OCI-LY1 (cell line): ENCODE measurements at regions not wholly inside any gene's neighbourhood (a gene's known extent, or its start where the extent isn't known, plus 50 kb on each side); places are given as distances from the start of the nearest gene placed in this dataset.
"Not testable (repeated sequence)": the region's sequence is repeated elsewhere in the genome, so short reads cannot be mapped to it uniquely, and the experiment has no call there.

Source experiments
- H2AFZ ChIP-seq: fragments of 200-600 bp; sonication (generic), shearing (Covaris generic); 2 replicates; pipeline ENCODE4 v1.6.0; 2014; ENCODE audit warnings: antibody characterized with exemption, mild to moderate bottlenecking, low read length
- H3F3A ChIP-seq: fragments of 200-600 bp; sonication (generic), shearing (Covaris generic); 2 replicates; pipeline ENCODE4 v1.6.0; 2014; ENCODE audit warnings: mild to moderate bottlenecking, antibody characterized with exemption, low read length, moderate library complexity; ENCODE audit not compliant: insufficient read depth
- H3K27ac ChIP-seq: fragments of 200-600 bp; sonication (generic); 2 replicates; pipeline ENCODE4 v1.5.1; 2014; ENCODE audit warnings: low read length, mixed run types, mild to moderate bottlenecking, low read depth; ENCODE audit not compliant: poor library complexity, severe bottlenecking
- H3K27me3 ChIP-seq: fragments of 200-600 bp; sonication (generic); 2 replicates; pipeline ENCODE4 v1.6.0; 2014; ENCODE audit warnings: antibody characterized with exemption, mild to moderate bottlenecking, low read length, moderate library complexity; ENCODE audit not compliant: insufficient read depth
- H3K36me3 ChIP-seq: fragments of 200-600 bp; sonication (generic); 2 replicates; pipeline ENCODE4 v1.6.1; 2014; ENCODE audit warnings: mild to moderate bottlenecking, antibody characterized with exemption, low read length, moderate library complexity, mixed read lengths; ENCODE audit not compliant: insufficient read depth
- H3K4me1 ChIP-seq: fragments of 200-600 bp; sonication (generic); 2 replicates; pipeline ENCODE4 v1.5.1; 2014; ENCODE audit warnings: mild to moderate bottlenecking, low read length, moderate library complexity; ENCODE audit not compliant: insufficient read depth, severe bottlenecking
- H3K4me2 ChIP-seq: fragments of 200-600 bp; sonication (generic), shearing (Covaris generic); 2 replicates; pipeline ENCODE4 v1.6.1; 2014; ENCODE audit warnings: low read length
- H3K4me3 ChIP-seq: fragments of 200-600 bp; sonication (generic); 2 replicates; pipeline ENCODE4 v1.5.1; 2014; ENCODE audit warnings: low read length, low read depth, mild to moderate bottlenecking, mixed read lengths; ENCODE audit not compliant: poor library complexity, severe bottlenecking
- H3K79me2 ChIP-seq: fragments of 200-600 bp; shearing (Covaris generic); 2 replicates; pipeline ENCODE4 v1.6.1; 2016; ENCODE audit warnings: mixed run types, low read length, mixed read lengths; ENCODE audit not compliant: insufficient read depth
- H3K9ac ChIP-seq: fragments of 200-600 bp; sonication (generic), shearing (Covaris generic); 2 replicates; pipeline ENCODE4 v1.6.1; 2014; ENCODE audit warnings: mild to moderate bottlenecking, low read length, mixed read lengths
- H3K9me2 ChIP-seq: fragments of 200-600 bp; sonication (generic), shearing (Covaris generic); 2 replicates; pipeline ENCODE4 v1.6.1; 2014; ENCODE audit warnings: low read depth, mild to moderate bottlenecking, low read length, mixed read lengths
- H3K9me3 ChIP-seq: fragments of 200-600 bp; shearing (Covaris generic); 2 replicates; pipeline ENCODE4 v1.6.1; 2014; ENCODE audit warnings: low read length, mixed read lengths
- H4K20me1 ChIP-seq: fragments of 200-600 bp; sonication (generic), shearing (Covaris generic); 2 replicates; pipeline ENCODE4 v1.6.0; 2016; ENCODE audit warnings: mild to moderate bottlenecking, low read length; ENCODE audit not compliant: insufficient read depth
- EZH2 ChIP-seq: fragments of 200-600 bp; sonication (generic), shearing (Covaris generic); IDR thresholded peaks from 2 replicates; pipeline ENCODE4 v1.8.0; 2017; ENCODE audit warnings: borderline replicate concordance, mixed run types, mild to moderate bottlenecking, antibody characterized with exemption, low read length, moderate library complexity, mixed read lengths
- TF ChIP-seq, protein P1 (sequence below): fragments of 200-600 bp; sonication (generic), shearing (Covaris generic); IDR thresholded peaks from 2 replicates; pipeline ENCODE4 v1.5.1; 2017; ENCODE audit warnings: mild to moderate bottlenecking, antibody characterized with exemption, low read length, moderate library complexity, mixed read lengths

DNA sequence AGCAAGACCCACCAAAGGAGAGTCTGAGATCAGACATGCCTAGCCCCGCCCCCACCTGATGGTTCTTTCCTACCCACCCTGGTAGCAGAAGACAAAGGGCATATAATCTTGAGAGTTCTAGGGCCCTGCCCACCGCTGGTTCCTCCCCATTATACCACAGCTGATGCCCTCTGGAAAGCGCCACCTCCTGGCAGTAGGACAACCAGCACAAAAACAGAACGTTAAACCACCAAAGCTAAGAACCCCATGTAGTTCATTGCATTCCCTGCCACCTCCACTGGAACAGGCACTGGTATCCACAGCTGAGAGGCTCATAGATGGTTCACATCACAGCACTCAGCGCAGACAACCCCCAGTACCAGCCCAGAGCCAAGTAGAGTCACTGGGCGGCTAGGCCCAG, 81.2 kb upstream of the TRPC7 start:
- no peak overlapping the region for H2AFZ ChIP-seq
- H3K36me3 ChIP-seq, result no peaks in the 10 kb centered on the region
- H3K27ac ChIP-seq, result no peak overlapping the region
- no peaks in the 10 kb centered on the region for H3K27me3 ChIP-seq
- TF ChIP-seq, protein P1, sequence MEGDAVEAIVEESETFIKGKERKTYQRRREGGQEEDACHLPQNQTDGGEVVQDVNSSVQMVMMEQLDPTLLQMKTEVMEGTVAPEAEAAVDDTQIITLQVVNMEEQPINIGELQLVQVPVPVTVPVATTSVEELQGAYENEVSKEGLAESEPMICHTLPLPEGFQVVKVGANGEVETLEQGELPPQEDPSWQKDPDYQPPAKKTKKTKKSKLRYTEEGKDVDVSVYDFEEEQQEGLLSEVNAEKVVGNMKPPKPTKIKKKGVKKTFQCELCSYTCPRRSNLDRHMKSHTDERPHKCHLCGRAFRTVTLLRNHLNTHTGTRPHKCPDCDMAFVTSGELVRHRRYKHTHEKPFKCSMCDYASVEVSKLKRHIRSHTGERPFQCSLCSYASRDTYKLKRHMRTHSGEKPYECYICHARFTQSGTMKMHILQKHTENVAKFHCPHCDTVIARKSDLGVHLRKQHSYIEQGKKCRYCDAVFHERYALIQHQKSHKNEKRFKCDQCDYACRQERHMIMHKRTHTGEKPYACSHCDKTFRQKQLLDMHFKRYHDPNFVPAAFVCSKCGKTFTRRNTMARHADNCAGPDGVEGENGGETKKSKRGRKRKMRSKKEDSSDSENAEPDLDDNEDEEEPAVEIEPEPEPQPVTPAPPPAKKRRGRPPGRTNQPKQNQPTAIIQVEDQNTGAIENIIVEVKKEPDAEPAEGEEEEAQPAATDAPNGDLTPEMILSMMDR, result peak; percentile 42
- no peak for TF ChIP-seq EZH2
- no peak overlapping the region for H3K4me2 ChIP-seq
- no peaks in the 10 kb centered on the region for H3K79me2 ChIP-seq
- no peaks in the 10 kb centered on the region for H3K9me2 ChIP-seq
- H3K4me1 ChIP-seq, result no peaks in the 10 kb centered on the region
- H3K9me3 ChIP-seq, result no peaks in the 10 kb centered on the region
- H3K9ac ChIP-seq, result no peak overlapping the region
- H3F3A ChIP-seq, result no peaks in the 10 kb centered on the region
- no peaks in the 10 kb centered on the region; the same call in 1 of the 2 replicates for H4K20me1 ChIP-seq
- no peak overlapping the region for H3K4me3 ChIP-seq

DNA sequence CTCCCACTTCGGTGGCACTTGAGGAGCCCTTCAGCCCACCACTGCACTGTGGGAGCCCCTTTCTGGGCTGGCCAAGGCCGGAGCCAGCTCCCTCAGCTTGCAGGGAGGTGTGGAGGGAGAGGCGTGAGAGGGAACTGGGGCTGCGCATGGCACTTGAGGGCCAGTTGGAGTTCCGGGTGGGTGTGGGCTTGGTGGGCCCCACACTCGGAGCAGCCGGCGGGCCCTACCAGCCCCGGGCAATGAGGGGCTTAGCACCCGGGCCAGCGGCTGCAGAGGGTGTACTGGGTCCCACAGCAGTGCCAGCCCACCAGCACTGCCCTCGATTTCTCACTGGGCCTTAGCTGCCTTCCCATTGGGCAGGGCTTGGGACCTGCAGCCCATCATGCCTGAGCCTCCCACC, 78.8 kb upstream of the TRPC7 start:
- H3K27me3 ChIP-seq, H3K4me1 ChIP-seq, H3K4me3 ChIP-seq, H2AFZ ChIP-seq, H3K79me2 ChIP-seq, H3K4me2 ChIP-seq, H3K36me3 ChIP-seq, H3K9me3 ChIP-seq, H3K27ac ChIP-seq, H3F3A ChIP-seq, H4K20me1 ChIP-seq, H3K9me2 ChIP-seq, H3K9ac ChIP-seq: not testable (repeated sequence)

DNA sequence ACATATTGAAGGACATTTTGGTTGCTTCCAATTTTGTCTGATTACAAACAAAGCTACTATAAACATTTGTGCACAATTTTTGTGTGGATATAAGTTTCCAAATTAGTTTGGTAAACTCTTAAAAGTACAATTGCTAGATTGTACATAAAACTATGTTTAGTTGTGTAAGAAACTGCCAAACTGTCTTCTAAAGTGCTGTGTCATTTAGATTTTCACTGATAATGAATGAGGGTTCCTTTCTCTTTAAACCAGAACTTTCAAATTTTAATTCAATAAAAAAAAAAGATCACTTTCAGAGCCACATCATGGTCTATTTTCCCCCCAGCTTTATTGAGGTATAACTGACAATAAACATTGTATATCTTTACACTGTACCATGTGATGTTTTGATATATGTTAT, 74.0 kb upstream of the TRPC7 start:
- Histone ChIP-seq H3K4me3 (no peak overlapping the region), H3K9ac (no peak overlapping the region), H3K9me2 (no peaks in the 10 kb centered on the region), H2AFZ (no peak overlapping the region), H3K36me3 (no peaks in the 10 kb centered on the region), H3K9me3 (no peaks in the 10 kb centered on the region), H3K4me1 (no peaks in the 10 kb centered on the region), H3K27ac (no peak overlapping the region), H3F3A (no peaks in the 10 kb centered on the region), H3K79me2 (no peaks in the 10 kb centered on the region), H3K27me3 (no peaks in the 10 kb centered on the region; the same call in 1 of the 2 replicates), H4K20me1 (no peaks in the 10 kb centered on the region; the same call in 1 of the 2 replicates), H3K4me2 (no peak overlapping the region)
- TF ChIP-seq, protein P1, result no peak

DNA sequence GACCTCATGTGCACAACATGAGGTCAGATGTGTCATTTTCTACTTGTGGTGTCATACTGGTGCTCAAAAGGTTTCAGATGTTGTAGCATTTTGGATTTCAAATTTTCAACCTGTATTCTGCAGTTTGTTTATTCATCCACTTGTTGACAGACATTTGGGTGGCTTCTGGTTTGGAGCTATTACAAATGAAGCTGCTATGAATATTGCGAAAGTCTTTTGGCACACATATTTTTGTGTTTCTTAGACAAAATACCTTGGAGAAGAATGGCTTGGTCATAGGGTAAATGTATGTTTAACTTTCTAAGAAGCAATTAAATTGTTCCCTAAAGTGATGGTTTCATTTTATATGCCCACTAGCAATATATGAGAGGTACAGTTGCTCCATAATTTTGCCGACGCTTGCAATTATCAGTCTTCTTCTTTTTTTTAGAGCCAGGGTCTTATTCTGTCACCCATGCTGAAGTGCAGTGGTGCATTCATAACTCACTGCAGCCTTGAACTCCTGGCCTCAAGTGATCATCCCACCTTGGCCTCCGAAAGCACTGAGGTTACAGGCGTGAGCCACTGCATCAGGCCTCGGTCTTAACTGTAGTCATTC, 70.7 kb upstream of the TRPC7 start:
- Histone ChIP-seq H3K4me1 (no peaks in the 10 kb centered on the region), H3K79me2 (no peaks in the 10 kb centered on the region), H3K9ac (no peak overlapping the region), H3K4me3 (no peak overlapping the region), H3K36me3 (no peaks in the 10 kb centered on the region), H3F3A (no peaks in the 10 kb centered on the region), H3K27me3 (no peaks in the 10 kb centered on the region; the same call in 1 of the 2 replicates), H2AFZ (no peak overlapping the region), H3K4me2 (no peak overlapping the region), H3K27ac (no peak overlapping the region), H4K20me1 (no peaks in the 10 kb centered on the region), H3K9me2 (no peaks in the 10 kb centered on the region), H3K9me3 (no peaks in the 10 kb centered on the region)
- no peak for TF ChIP-seq EZH2
- TF ChIP-seq, protein P1, result no peak
